GM12891 (cell line): ENCODE measurements at regions not wholly inside any gene's neighbourhood (a gene's known extent, or its start where the extent isn't known, plus 50 kb on each side); places are given as distances from the start of the nearest gene placed in this dataset.
A peak's percentile ranks its signal among the peaks of the same experiment; 100 is the strongest.
"Not testable (repeated sequence)": the region's sequence is repeated elsewhere in the genome, so short reads cannot be mapped to it uniquely, and the experiment has no call there.

Experiments used
- DNase-seq: peaks from one replicate; pipeline ENCODE4 v3.0.0; 2011; ENCODE audit warnings: low spot score; ENCODE audit not compliant: insufficient read length
- FAIRE-seq: peaks from 2 replicates; lab custom pipeline; 2011; peaks lifted over from hg19 to GRCh38; lab: Jason Lieb, UNC
- PAX5 ChIP-seq: IDR thresholded peaks from 2 replicates; pipeline ENCODE4 v1.6.1; 2011; ENCODE audit warnings: low read length, moderate library complexity, mild to moderate bottlenecking; ENCODE audit not compliant: insufficient read depth, severe bottlenecking
- POLR2A ChIP-seq: IDR thresholded peaks from 2 replicates; pipeline ENCODE4 v1.6.1; 2011; ENCODE audit warnings: low read depth, low read length, control low read depth
- POLR2AphosphoS5 ChIP-seq: IDR thresholded peaks from 2 replicates; pipeline ENCODE4 v1.6.1; 2011; ENCODE audit warnings: low read depth, low read length, control low read depth
- POU2F2 ChIP-seq: IDR thresholded peaks from 2 replicates; pipeline ENCODE4 v1.6.1; 2011; ENCODE audit warnings: low read depth, mild to moderate bottlenecking, control low read depth, low read length, moderate library complexity
- SPI1 ChIP-seq: IDR thresholded peaks from 2 replicates; pipeline ENCODE4 v1.6.1; 2011; ENCODE audit warnings: low read depth, low read length, control low read depth
- TAF1 ChIP-seq: IDR thresholded peaks from 2 replicates; pipeline ENCODE4 v1.6.1; 2011; ENCODE audit warnings: low read depth, low read length, control low read depth

GRCh38 chr5:124952566-124952965 lies 206.1 kb upstream of the ZNF608 start:
- TF ChIP-seq TAF1, result no peak
- TF ChIP-seq POLR2AphosphoS5, result no peak
- TF ChIP-seq SPI1, result no peak
- TF ChIP-seq PAX5, result no peak
- TF ChIP-seq POLR2A, result no peak
- TF ChIP-seq POU2F2, result no peak
- no peak for FAIRE-seq
- DNase-seq, result peak; percentile 18

GRCh38 chr5:124954784-124955183 lies 208.3 kb upstream of the ZNF608 start:
- no peak for TF ChIP-seq POU2F2
- TF ChIP-seq POLR2A, result no peak
- DNase-seq, result no peak
- no peak for FAIRE-seq

GRCh38 chr5:124956471-124957029 lies 210.1 kb upstream of the ZNF608 start:
- DNase-seq (no peak), FAIRE-seq (no peak)
- TF ChIP-seq PAX5 (no peak), TAF1 (no peak), POU2F2 (no peak), POLR2A (no peak), SPI1 (no peak), POLR2AphosphoS5 (no peak)

- DNase-seq (no peak), FAIRE-seq (no peak)
- TF ChIP-seq POLR2AphosphoS5, result no peak
These were observed 210.6 kb upstream of the ZNF608 start for GRCh38 chr5:124957063-124957462.

- no peak for FAIRE-seq
- TF ChIP-seq POLR2AphosphoS5, result no peak
- TF ChIP-seq TAF1, result no peak
- TF ChIP-seq POLR2A, result no peak
- TF ChIP-seq SPI1, result no peak
- TF ChIP-seq POU2F2, result no peak
- no peak for TF ChIP-seq PAX5
- DNase-seq, result no peak
These were observed 213.8 kb upstream of the ZNF608 start for GRCh38 chr5:124960266-124960665.

GRCh38 chr5:124961521-124961920 lies 215.1 kb upstream of the ZNF608 start:
- TF ChIP-seq PAX5 (no peak), SPI1 (no peak), POU2F2 (no peak), POLR2AphosphoS5 (no peak)
- no peak for FAIRE-seq
- DNase-seq, result no peak

GRCh38 chr5:124962111-124962510 lies 215.7 kb upstream of the ZNF608 start:
- TF ChIP-seq PAX5, result no peak
- no peak for DNase-seq
- no peak for FAIRE-seq

GRCh38 chr5:124962735-124963134 lies 216.3 kb upstream of the ZNF608 start:
- FAIRE-seq (no peak), DNase-seq (no peak)
- TF ChIP-seq POLR2A (no peak), POU2F2 (no peak), TAF1 (no peak), SPI1 (no peak), POLR2AphosphoS5 (no peak), PAX5 (no peak)

- TF ChIP-seq POLR2AphosphoS5, result no peak
- no peak for TF ChIP-seq SPI1
- no peak for TF ChIP-seq POU2F2
- no peak for TF ChIP-seq PAX5
- TF ChIP-seq POLR2A, result no peak
- no peak for TF ChIP-seq TAF1
- no peak for FAIRE-seq
- DNase-seq, result no peak
These were observed 216.9 kb upstream of the ZNF608 start for GRCh38 chr5:124963236-124963919.

GRCh38 chr5:124966741-124967140 lies 220.3 kb upstream of the ZNF608 start:
- not testable (repeated sequence) for DNase-seq, FAIRE-seq

GRCh38 chr5:124970381-124970780 lies 223.9 kb upstream of the ZNF608 start:
- not testable (repeated sequence) for FAIRE-seq, DNase-seq
